Upper lobe of left lung (tissue), 4 donors: ENCODE measurements at regions not wholly inside any gene's neighbourhood (a gene's known extent, or its start where the extent isn't known, plus 50 kb on each side); places are given as distances from the start of the nearest gene placed in this dataset.

Experiments
- POLR2A ChIP-seq, 4 donors: fragments of 450-650 bp; IDR thresholded peaks; one replicate each; pipeline ENCODE4 v1.5.1; 2016 to 2017; ENCODE audit warnings: antibody characterized with exemption in 4 of 4, mild to moderate bottlenecking in 2 of 4
- TF ChIP-seq, protein P1 (sequence below), 6 experiments: fragments of 450-650 bp in 4 of 6; fragments of 200-600 bp in 2 of 6; sonication (generic) in 2 of 6; IDR thresholded peaks; one replicate each; pipeline ENCODE4 v1.5.1; 2016 to 2019; ENCODE audit warnings: antibody characterized with exemption in 6 of 6

DNA sequence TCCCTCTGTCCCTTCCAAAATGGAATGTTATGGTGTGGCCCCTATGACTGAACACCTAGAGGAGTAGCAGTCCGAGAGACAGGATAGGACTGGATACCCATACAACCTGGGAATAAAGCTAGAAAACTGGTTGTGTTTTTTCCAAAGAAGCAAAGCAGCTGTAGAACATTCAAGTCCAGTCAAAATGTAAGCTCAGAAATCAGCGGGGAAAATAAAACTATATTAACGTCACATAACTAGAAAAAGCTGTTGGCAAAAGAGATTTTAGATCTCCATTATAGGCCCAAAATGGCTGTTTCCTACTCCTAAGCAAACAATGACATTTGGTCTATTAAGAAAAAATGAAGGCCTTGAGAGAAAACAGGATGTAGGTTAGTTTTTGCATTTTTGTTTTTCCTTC is 177.7 kb downstream of the PTN start:
- TF ChIP-seq POLR2A (IDR thresholded peaks at IDR 0.05) = no peak
- TF ChIP-seq, protein P1, sequence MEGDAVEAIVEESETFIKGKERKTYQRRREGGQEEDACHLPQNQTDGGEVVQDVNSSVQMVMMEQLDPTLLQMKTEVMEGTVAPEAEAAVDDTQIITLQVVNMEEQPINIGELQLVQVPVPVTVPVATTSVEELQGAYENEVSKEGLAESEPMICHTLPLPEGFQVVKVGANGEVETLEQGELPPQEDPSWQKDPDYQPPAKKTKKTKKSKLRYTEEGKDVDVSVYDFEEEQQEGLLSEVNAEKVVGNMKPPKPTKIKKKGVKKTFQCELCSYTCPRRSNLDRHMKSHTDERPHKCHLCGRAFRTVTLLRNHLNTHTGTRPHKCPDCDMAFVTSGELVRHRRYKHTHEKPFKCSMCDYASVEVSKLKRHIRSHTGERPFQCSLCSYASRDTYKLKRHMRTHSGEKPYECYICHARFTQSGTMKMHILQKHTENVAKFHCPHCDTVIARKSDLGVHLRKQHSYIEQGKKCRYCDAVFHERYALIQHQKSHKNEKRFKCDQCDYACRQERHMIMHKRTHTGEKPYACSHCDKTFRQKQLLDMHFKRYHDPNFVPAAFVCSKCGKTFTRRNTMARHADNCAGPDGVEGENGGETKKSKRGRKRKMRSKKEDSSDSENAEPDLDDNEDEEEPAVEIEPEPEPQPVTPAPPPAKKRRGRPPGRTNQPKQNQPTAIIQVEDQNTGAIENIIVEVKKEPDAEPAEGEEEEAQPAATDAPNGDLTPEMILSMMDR (IDR thresholded peaks at IDR 0.05) = no peak
